ENCODE measurements at regions not wholly inside any gene's neighbourhood (a gene's known extent, or its start where the extent isn't known, plus 50 kb on each side); places are given as distances from the start of the nearest gene placed in this dataset.

GRCh38 chr16:72501739-72502593 is 330.0 kb upstream of the PMFBP1 start:
- DNase-seq = peak; percentile 63

- DNase-seq = no peak
These were observed 328.6 kb upstream of the PMFBP1 start for GRCh38 chr16:72500545-72500944.

- DNase-seq = no peak
These were observed 321.9 kb upstream of the PMFBP1 start for GRCh38 chr16:72493716-72494415.

GRCh38 chr16:72487283-72487682 is 315.3 kb upstream of the PMFBP1 start:
- DNase-seq = no peak

- no peak for DNase-seq
These were observed 310.7 kb upstream of the PMFBP1 start for GRCh38 chr16:72482695-72483094.

- DNase-seq = no peak
These were observed 309.5 kb upstream of the PMFBP1 start for GRCh38 chr16:72481419-72481818.

- no peak for DNase-seq
These were observed 309.0 kb upstream of the PMFBP1 start for GRCh38 chr16:72480911-72481310.

- peak; percentile 33 for DNase-seq
These were observed 303.7 kb upstream of the PMFBP1 start for GRCh38 chr16:72475688-72476087.

GRCh38 chr16:72474501-72475123 is 302.7 kb upstream of the PMFBP1 start:
- DNase-seq = no peak

GRCh38 chr16:72473631-72474030 is 301.7 kb upstream of the PMFBP1 start:
- DNase-seq = no peak

- no peak for DNase-seq
These were observed 299.5 kb upstream of the PMFBP1 start for GRCh38 chr16:72471317-72471924.

- DNase-seq = no peak
These were observed 298.6 kb upstream of the PMFBP1 start for GRCh38 chr16:72470541-72470940.

GRCh38 chr16:72469932-72470331 is 298.0 kb upstream of the PMFBP1 start:
- no peak for DNase-seq

GRCh38 chr16:72468582-72468981 is 296.6 kb upstream of the PMFBP1 start:
- peak; percentile 0 for DNase-seq

- peak; percentile 69 for DNase-seq
These were observed 295.3 kb upstream of the PMFBP1 start for GRCh38 chr16:72467157-72467759.

GRCh38 chr16:72464597-72465368 is 292.8 kb upstream of the PMFBP1 start:
- no peak for DNase-seq

- no peak for DNase-seq
These were observed 292.1 kb upstream of the PMFBP1 start for GRCh38 chr16:72464052-72464451.

GRCh38 chr16:72458035-72458434 is 286.1 kb upstream of the PMFBP1 start:
- no peak for DNase-seq

- DNase-seq = no peak
These were observed 285.4 kb upstream of the PMFBP1 start for GRCh38 chr16:72457243-72457940.

GRCh38 chr16:72455743-72456659 is 284.0 kb upstream of the PMFBP1 start:
- peak; percentile 79 for DNase-seq
